ENCODE measurements at regions not wholly inside any gene's neighbourhood (a gene's known extent, or its start where the extent isn't known, plus 50 kb on each side); places are given as distances from the start of the nearest gene placed in this dataset.

GRCh38 chr22:27329131-27329850, 472.3 kb downstream of the MN1 start:
- peak; percentile 61 for DNase-seq

GRCh38 chr22:27329966-27330645, 471.4 kb downstream of the MN1 start:
- no peak for DNase-seq

DNA sequence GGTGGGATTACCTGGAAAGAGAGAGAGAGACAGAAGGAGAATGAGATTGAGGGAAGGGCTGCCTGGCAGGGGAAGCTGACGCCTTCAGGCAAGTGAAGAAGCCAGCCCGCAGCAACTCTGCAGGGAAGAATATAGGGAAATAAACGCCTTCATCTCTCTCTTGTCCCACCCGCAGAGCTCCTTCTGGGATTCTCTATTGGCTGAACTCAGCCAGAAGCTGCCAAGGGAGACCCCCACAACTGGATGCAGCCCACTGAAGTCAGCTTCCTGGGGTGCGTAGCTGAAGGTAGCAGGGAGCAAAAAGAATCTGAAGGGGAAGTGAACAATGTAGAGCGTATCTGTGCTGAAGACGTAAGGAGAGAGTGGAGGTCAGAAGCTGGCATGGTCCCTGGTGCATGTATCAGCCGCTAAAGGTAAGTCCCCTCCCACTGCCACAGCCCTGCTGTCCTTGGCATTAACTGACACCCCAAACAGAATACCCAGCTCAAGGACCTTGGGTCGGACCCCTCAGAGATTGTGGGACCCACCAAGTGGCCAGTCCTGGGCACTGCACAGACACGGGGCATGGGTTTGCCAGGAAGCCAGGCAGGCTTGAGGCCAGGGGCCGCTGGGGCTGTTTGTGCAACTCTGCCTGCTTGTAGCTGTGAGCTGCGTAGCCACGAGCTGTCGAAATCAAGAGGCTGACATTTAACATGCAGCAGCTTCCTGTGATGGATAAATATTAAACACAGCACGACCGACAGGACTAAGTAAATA, 469.9 kb downstream of the MN1 start:
- peak; percentile 67 for DNase-seq

GRCh38 chr22:27335102-27335660, 466.4 kb downstream of the MN1 start:
- DNase-seq = no peak

DNA sequence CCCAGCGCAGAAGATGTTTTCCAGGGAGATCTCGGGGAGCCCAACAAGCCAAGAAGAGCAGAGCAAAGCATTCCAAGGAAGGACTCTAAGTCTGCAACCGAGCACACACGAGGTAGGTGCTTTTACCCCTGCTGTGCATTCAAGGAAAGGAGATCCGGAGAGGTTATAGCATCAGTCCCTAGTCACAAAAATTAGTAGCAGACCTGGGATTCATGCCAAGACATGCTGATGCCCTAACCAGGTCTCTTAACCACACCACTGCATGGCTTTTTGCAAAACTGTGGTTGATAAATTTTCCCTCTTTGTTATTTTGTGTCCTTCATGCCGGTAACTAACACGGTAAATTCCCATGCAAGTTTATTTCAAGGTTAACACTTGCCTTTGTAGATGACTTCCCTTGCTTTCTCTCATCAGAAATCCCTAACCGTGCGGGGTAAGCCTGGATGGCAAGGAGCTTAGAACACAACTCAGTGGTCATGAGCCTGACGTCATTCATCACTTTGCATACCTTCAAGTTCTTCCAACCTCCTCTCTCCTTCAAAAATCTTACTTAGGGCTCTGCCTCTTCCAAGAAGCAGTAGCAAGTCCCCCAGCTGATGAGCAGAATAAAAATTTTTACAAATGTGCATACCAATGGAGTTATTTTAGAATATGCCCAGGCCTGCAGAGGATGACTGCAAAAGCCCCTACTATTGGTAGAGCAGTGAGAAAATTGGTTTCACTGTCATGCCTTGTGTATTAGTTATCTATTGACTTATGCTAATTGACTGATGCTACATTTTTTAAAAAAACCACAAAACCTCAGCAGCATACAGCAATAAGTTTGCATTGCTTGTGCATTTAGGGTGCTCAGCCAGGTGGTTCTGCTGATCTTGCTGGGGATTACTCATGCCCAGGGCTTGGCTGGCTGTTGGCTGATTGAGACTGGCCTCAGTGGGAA, 465.1 kb downstream of the MN1 start:
- no peak for DNase-seq

DNA sequence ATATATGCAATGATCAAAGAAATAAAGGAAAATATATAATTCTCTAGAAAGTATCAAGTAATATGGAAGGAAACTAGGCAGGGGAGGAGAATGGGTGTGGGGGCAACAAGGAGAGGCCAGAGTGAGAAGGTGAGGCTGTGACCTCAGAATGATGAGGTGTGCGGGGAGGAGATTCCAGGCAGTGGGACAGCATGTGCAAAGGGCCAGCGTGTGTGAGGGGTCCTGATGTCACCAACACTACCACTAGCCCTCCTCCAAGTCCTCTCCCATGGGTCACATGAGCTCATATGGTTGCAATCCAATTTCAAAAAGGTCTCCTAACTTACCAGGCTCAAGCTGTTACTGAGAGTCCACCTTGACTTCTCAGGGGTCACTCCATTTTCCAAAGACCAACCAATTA, 463.9 kb downstream of the MN1 start:
- no peak for DNase-seq

- no peak for DNase-seq
Observed at GRCh38 chr22:27340047-27340446, 461.5 kb downstream of the MN1 start.

- no peak for DNase-seq
Observed at GRCh38 chr22:27344546-27344945, 457.0 kb downstream of the MN1 start.

DNA sequence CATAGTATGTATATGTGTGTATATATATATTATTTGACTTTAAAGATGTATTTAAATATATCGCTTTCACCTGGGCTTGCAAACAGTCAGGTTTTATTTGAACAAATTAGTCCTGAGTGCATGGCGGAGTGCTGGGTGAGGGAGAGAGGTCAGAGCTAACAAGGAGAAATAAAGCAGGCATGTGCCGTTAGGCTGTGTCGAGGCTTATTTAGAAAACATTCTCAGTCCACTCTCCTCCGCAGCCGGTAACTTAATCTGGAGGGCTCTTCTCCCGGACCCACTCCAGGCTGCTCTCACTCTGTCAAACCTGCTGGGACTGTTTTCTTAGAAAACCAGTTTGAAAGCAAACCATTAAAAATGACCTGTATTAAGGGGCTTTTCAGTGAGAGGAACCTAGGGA, 455.9 kb downstream of the MN1 start:
- no peak for DNase-seq

- peak; percentile 54 for DNase-seq
Observed at GRCh38 chr22:27347951-27348350, 453.6 kb downstream of the MN1 start.

DNA sequence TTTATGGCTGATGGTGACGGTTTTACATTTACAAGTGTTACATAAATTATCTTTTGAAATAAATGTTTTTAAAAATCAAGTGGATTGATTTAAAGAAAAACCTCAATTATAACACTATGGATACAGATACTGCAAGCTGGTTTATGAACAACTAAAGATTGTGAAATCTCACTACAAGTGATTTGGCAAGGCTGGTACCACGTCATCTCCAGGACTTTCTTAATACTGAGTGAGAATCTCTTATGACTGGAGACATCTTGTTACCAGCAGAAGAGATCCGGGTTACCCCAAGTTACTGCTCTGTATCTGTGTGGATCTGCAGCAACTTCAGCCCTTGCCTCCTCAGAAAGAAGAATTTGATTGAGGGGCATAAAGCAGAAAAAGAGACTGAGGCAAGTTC, 452.9 kb downstream of the MN1 start:
- no peak for DNase-seq

- no peak for DNase-seq
Observed at GRCh38 chr22:27349456-27349855, 452.1 kb downstream of the MN1 start.

GRCh38 chr22:27350306-27350705, 451.2 kb downstream of the MN1 start:
- DNase-seq = no peak

GRCh38 chr22:27352426-27352825, 449.1 kb downstream of the MN1 start:
- no peak for DNase-seq

- DNase-seq = no peak
Observed at GRCh38 chr22:27358096-27358870, 443.3 kb downstream of the MN1 start.

- no peak for DNase-seq
Observed at GRCh38 chr22:27370269-27370668, 431.3 kb downstream of the MN1 start.

DNA sequence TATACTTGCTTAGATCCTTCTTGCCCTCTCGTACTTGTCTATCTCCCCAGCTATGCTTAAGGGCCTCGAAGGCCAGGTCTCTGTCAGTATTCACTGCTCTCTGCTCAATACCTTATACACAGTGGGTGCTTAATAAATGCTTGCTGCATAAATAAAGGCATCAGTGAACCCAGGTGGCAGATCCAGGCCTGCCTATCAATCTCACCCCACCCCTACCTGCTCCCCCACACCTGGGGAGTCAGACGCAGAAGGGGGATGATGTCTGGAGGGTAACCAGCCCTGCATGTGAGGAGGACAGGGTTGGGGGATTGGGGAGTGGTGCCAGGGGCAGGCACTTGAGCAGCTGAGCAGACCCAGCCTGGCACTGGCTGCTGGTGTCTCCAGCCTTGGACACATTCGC, 430.6 kb downstream of the MN1 start:
- DNase-seq = no peak

- no peak for DNase-seq
Observed at GRCh38 chr22:27372364-27372763, 429.2 kb downstream of the MN1 start.

DNA sequence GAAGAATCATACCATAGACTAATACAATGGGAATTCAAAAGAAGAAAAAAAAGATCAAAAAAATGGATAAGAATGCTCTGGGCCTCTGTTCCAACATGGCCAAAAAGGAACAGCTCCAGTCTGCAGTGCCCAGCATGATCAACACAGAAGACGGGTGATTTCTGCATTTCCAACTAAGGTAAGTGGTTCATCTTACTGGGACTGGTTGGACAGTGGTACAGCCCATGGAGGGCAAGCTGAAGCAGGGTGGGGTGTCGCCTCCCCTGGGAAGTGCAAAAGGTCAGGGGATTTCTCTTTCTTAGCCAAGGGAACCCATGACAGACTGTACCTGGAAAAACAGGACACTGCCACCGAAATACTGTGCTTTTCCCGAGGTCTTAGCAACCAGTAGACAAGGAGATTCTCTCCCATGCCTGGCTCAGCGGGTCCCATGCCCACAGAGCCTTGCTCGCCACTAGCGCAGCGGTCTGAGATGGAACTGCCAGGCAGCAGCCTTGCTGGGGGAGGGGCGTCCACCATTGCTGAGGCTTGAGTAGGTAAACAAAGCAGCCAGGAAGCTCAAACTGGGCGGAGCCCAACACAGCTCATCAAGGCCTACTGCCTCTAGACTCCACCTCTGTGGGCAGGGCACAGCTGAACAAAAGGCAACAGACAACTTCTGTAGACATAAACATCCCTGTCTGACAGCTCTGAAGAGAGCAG, 428.4 kb downstream of the MN1 start:
- DNase-seq = peak; percentile 75

- DNase-seq = peak; percentile 71
Observed at GRCh38 chr22:27377501-27378295, 423.9 kb downstream of the MN1 start.

Data from eye (tissue), 1 donor.